SK-N-SH (cell line): ENCODE measurements at regions not wholly inside any gene's neighbourhood (a gene's known extent, or its start where the extent isn't known, plus 50 kb on each side); places are given as distances from the start of the nearest gene placed in this dataset.

Experiments used
- CTCF ChIA-PET: fragments of 300-600, 350-600 bp; formaldehyde crosslinking; extraction: SDS; loops from one replicate; lab custom pipeline; 2021; lab: Yijun Ruan, JAX
- POLR2A ChIA-PET: fragments of 350-600 bp; sonication (Branson Sonifier 250); formaldehyde crosslinking; extraction: SDS; loops from one replicate; lab custom pipeline; 2020; ENCODE audit warnings: antibody characterized with exemption, inconsistent platforms; lab: Yijun Ruan, JAX
- DNase-seq: peaks from one replicate; pipeline ENCODE4 v3.0.0; 2012
- H2AFZ ChIP-seq: fragments of 200-600 bp; sonication (generic); 2 replicates; pipeline ENCODE4 v1.8.1; 2016; ENCODE audit warnings: antibody characterized with exemption, mild to moderate bottlenecking, low read depth
- H3F3A ChIP-seq: fragments of 200-600 bp; sonication (generic); replicated peaks from 2 replicates; pipeline ENCODE3; 2016; ENCODE audit warnings: antibody characterized with exemption, mild to moderate bottlenecking; ENCODE audit not compliant: insufficient read depth
- H3K27ac ChIP-seq, 2 experiments: fragments of 200-500 bp in 1 of 2; fragments of 200-600 bp in 1 of 2; sonication (Bioruptor generic) in 1 of 2; sonication (generic), shearing (Covaris generic) in 1 of 2; 2 replicates each; pipeline versions ENCODE4 v1.5.1 to v1.6.1; 2014 to 2016; ENCODE audit warnings: low read depth in 2 of 2, inconsistent platforms in 1 of 2, low read length in 1 of 2, mild to moderate bottlenecking in 1 of 2, mixed read lengths in 1 of 2
- H3K27me3 ChIP-seq: fragments of 200-600 bp; sonication (generic), shearing (Covaris generic); 2 replicates; pipeline ENCODE4 v1.6.1; 2016; ENCODE audit warnings: mixed run types; ENCODE audit not compliant: insufficient read depth
- H3K36me3 ChIP-seq, 2 experiments: fragments of 200-500 bp in 1 of 2; fragments of 200-600 bp in 1 of 2; sonication (Bioruptor generic) in 1 of 2; sonication (generic) in 1 of 2; replicated peaks in 1 of 2; 2 replicates each; pipeline versions ENCODE3 to v1.5.1; 2014 to 2016; ENCODE audit warnings: low read length in 1 of 2, mild to moderate bottlenecking in 1 of 2; ENCODE audit not compliant: insufficient read depth in 2 of 2, control insufficient read depth in 1 of 2
- H3K4me1 ChIP-seq, 2 experiments: fragments of 200-500 bp in 1 of 2; fragments of 200-600 bp in 1 of 2; sonication (Bioruptor generic) in 1 of 2; sonication (generic), shearing (Covaris generic) in 1 of 2; 2 replicates each; pipeline versions ENCODE4 v1.5.1 to v1.6.1; 2014 to 2016; ENCODE audit warnings: low read depth in 1 of 2, low read length in 1 of 2, mixed run types in 1 of 2; ENCODE audit not compliant: insufficient read depth in 2 of 2, control insufficient read depth in 1 of 2
- H3K4me2 ChIP-seq: fragments of 200-600 bp; sonication (generic), shearing (Covaris generic); 2 replicates; pipeline ENCODE4 v1.6.1; 2017; ENCODE audit warnings: mixed run types
- H3K4me3 ChIP-seq, 2 experiments: fragments of 200-500 bp in 1 of 2; fragments of 200-600 bp in 1 of 2; sonication (Bioruptor generic) in 1 of 2; sonication (generic), shearing (Covaris generic) in 1 of 2; 2 replicates each; pipeline versions ENCODE4 v1.5.1 to v1.8.1; 2014 to 2016; ENCODE audit warnings: low read depth in 2 of 2, inconsistent platforms in 1 of 2, low read length in 1 of 2, mild to moderate bottlenecking in 1 of 2, mixed read lengths in 1 of 2, moderate library complexity in 1 of 2
- H3K79me2 ChIP-seq: fragments of 200-600 bp; sonication (generic); 2 replicates; pipeline ENCODE4 v1.8.1; 2017; ENCODE audit warnings: mild to moderate bottlenecking; ENCODE audit not compliant: insufficient read depth
- H3K9ac ChIP-seq: fragments of 200-600 bp; sonication (generic); 2 replicates; pipeline ENCODE4 v1.6.1; 2017; ENCODE audit warnings: mixed run types
- H3K9me2 ChIP-seq: fragments of 200-600 bp; sonication (generic); 2 replicates; pipeline ENCODE4 v1.6.1; 2017; ENCODE audit warnings: mixed run types
- H3K9me3 ChIP-seq: fragments of 200-600 bp; sonication (generic); 2 replicates; pipeline ENCODE4 v1.6.1; 2017; ENCODE audit warnings: mixed run types, mild to moderate bottlenecking, moderate library complexity
- H4K20me1 ChIP-seq: fragments of 200-600 bp; sonication (generic); 2 replicates; pipeline ENCODE4 v1.6.1; 2017; ENCODE audit warnings: mild to moderate bottlenecking, mixed run types; ENCODE audit not compliant: insufficient read depth
- CHD2 ChIP-seq: fragments of 150-350 bp; IDR thresholded peaks from 2 replicates; pipeline ENCODE4 v1.6.1; 2018; ENCODE audit warnings: low read length; ENCODE audit not compliant: partially characterized antibody
- CTCF ChIP-seq: fragments of 200-600 bp; sonication (generic); IDR thresholded peaks from 2 replicates; pipeline ENCODE4 v1.6.1; 2017; ENCODE audit warnings: antibody characterized with exemption, mild to moderate bottlenecking, moderate library complexity
- EP300 ChIP-seq, 2 experiments: IDR thresholded peaks; 2 replicates each; pipeline versions ENCODE4 v1.4.0 to v1.6.1; 2012; ENCODE audit warnings: borderline replicate concordance in 1 of 2, low read depth in 1 of 2, low read length in 1 of 2
- FOSL2 ChIP-seq: IDR thresholded peaks from 2 replicates; pipeline ENCODE4 v1.4.0; 2012; ENCODE audit warnings: low read depth, mild to moderate bottlenecking, moderate library complexity, borderline replicate concordance
- FOXJ3 ChIP-seq: sonication (generic); formaldehyde crosslinking; IDR thresholded peaks from 2 replicates; pipeline ENCODE4 v1.5.1; 2020; ENCODE audit warnings: mild to moderate bottlenecking, missing genetic modification reagents
- GABPA ChIP-seq: IDR thresholded peaks from 2 replicates; pipeline ENCODE4 v1.4.0; 2012; ENCODE audit warnings: low read depth, mild to moderate bottlenecking
- GATA2 ChIP-seq: sonication (generic); formaldehyde crosslinking; IDR thresholded peaks from 2 replicates; pipeline ENCODE4 v1.5.0; 2020; ENCODE audit warnings: mild to moderate bottlenecking, missing genetic modification reagents
- IRF3 ChIP-seq: fragments of 150-350 bp; IDR thresholded peaks from 2 replicates; pipeline ENCODE4 v1.6.1; 2016; ENCODE audit warnings: mild to moderate bottlenecking, low read depth, low read length
- MXI1 ChIP-seq: IDR thresholded peaks from 2 replicates; pipeline ENCODE4 v1.6.1; 2012; ENCODE audit warnings: mild to moderate bottlenecking, low read depth, low read length, improper control_type of control experiment
- NRF1 ChIP-seq: IDR thresholded peaks from 2 replicates; pipeline ENCODE4 v1.6.1; 2012; ENCODE audit warnings: low read depth, mild to moderate bottlenecking, low read length
- PBX3 ChIP-seq: IDR thresholded peaks from 2 replicates; pipeline ENCODE4; 2012
- RAD21 ChIP-seq: IDR thresholded peaks from 2 replicates; pipeline ENCODE4 v1.6.1; 2012; ENCODE audit warnings: mild to moderate bottlenecking, low read length
- RCOR1 ChIP-seq: fragments of 150-350 bp; IDR thresholded peaks from 2 replicates; pipeline ENCODE4 v1.6.1; 2017; ENCODE audit warnings: antibody characterized with exemption, low read length
- RXRA ChIP-seq: IDR thresholded peaks from 2 replicates; pipeline ENCODE4 v1.4.0; 2012; ENCODE audit warnings: low read depth, mild to moderate bottlenecking, borderline replicate concordance
- SIN3A ChIP-seq: IDR thresholded peaks from 2 replicates; pipeline ENCODE4 v1.6.1; 2012; ENCODE audit warnings: low read depth, mild to moderate bottlenecking, low read length, moderate library complexity, borderline replicate concordance
- SMC3 ChIP-seq: IDR thresholded peaks from 2 replicates; pipeline ENCODE4 v1.6.1; 2012; ENCODE audit warnings: low read depth, low read length, improper control_type of control experiment
- TAF1 ChIP-seq: IDR thresholded peaks from 2 replicates; pipeline ENCODE4 v1.6.1; 2012; ENCODE audit warnings: low read depth, mild to moderate bottlenecking, low read length, moderate library complexity, borderline replicate concordance
- TCF12 ChIP-seq: IDR thresholded peaks from 2 replicates; pipeline ENCODE4 v1.4.0; 2012
- TEAD4 ChIP-seq: IDR thresholded peaks from 2 replicates; pipeline ENCODE4 v1.4.0; 2012; ENCODE audit warnings: mild to moderate bottlenecking, borderline replicate concordance; ENCODE audit not compliant: insufficient read depth
- YY1 ChIP-seq: IDR thresholded peaks from 2 replicates; pipeline ENCODE4 v1.4.0; 2012; ENCODE audit warnings: low read depth, mild to moderate bottlenecking
- ZBTB33 ChIP-seq: IDR thresholded peaks from 2 replicates; pipeline ENCODE4 v1.4.0; 2012; ENCODE audit warnings: low read depth, borderline replicate concordance
- WGBS: methylation state at CpG from one replicate; pipeline ENCODE4 v1.1.6; 2017; ENCODE audit warnings: low lambda C conversion rate; 5-methylcytosine and 5-hydroxymethylcytosine counted together

GRCh38 chr21:31515253-31515652 is 144.2 kb upstream of the SOD1 start:
- H3K36me3 ChIP-seq: no peaks in the 10 kb centered on the region
- no peaks in the 10 kb centered on the region for H4K20me1 ChIP-seq
- H2AFZ ChIP-seq: no peak overlapping the region
- POLR2A ChIA-PET: interaction anchor here (0.8 kb wide), 1 partner anchor 15 kb away, joined by 4 read pairs; no protein-coding TSS in a partner anchor
- H3K4me2 ChIP-seq: no peak overlapping the region
- no peaks in the 10 kb centered on the region for H3F3A ChIP-seq
- H3K27me3 ChIP-seq: no peaks in the 10 kb centered on the region
- DNase-seq: no peak
- H3K4me3 ChIP-seq: no peak overlapping the region
- no peak overlapping the region for H3K9ac ChIP-seq
- CTCF ChIA-PET: interaction anchor here (0.8 to 5.8 kb wide), 9 partner anchors 9 to 406 kb away, joined by 3 to 26 read pairs (median 3); no protein-coding TSS in a partner anchor
- no peaks in the 10 kb centered on the region for H3K79me2 ChIP-seq
- H3K4me1 ChIP-seq: peaks cover 0 to 11% of the 10 kb centered on the region in 2 experiments; a peak in 1 of 4 replicates
- WGBS: 44% methylated on average over 2 of the region's 2 CpGs
- peak overlapping the region in 1 of 2 experiments; percentile 30; a peak in 1 of 4 replicates for H3K27ac ChIP-seq
- H3K9me2 ChIP-seq: no peaks in the 10 kb centered on the region
- H3K9me3 ChIP-seq: no peaks in the 10 kb centered on the region
- TF ChIP-seq TEAD4 (no peak), MXI1 (no peak)
- TF ChIP-seq, all 33 proteins: peak for 0

- H3K36me3 ChIP-seq: no peaks in the 10 kb centered on the region
- CTCF ChIA-PET: interaction anchor here (0.8 to 5.8 kb wide), 12 partner anchors 10 to 405 kb away, joined by 3 to 26 read pairs (median 3); no protein-coding TSS in a partner anchor
These were observed 144.9 kb upstream of the SOD1 start for GRCh38 chr21:31514598-31514997.

More at GRCh38 chr21:31514598-31514997, 144.9 kb upstream of the SOD1 start:
- H2AFZ ChIP-seq: no peak overlapping the region
- peak; percentile 23; the same call in 1 of the 2 replicates for TF ChIP-seq CTCF
- TF ChIP-seq IRF3: no peak
- TF ChIP-seq FOXJ3 (CRISPR knock-in tag): no peak
- no peak for TF ChIP-seq YY1
- TF ChIP-seq SIN3A: no peak
- no peak for TF ChIP-seq FOSL2
- TF ChIP-seq MXI1: peak; percentile 45; the same call in 1 of the 2 replicates
- TF ChIP-seq RCOR1: 0 out of 2 replicates have a peak, but pooled peaks have one; percentile 44
- TF ChIP-seq EP300 (IDR thresholded peaks at IDR 0.05; ENCODE audit: borderline replicate concordance in 1 of 2, low read depth in 1 of 2, low read length in 1 of 2): peak in 1 of 2 experiments; percentile 39; a peak in 1 of 4 replicates
- TF ChIP-seq CHD2: peak; percentile 14
- TF ChIP-seq TCF12: no peak
- no peak for TF ChIP-seq RXRA
- TF ChIP-seq GABPA: no peak
- TF ChIP-seq GATA2 (CRISPR knock-in tag): peak; percentile 70
- no peak for TF ChIP-seq ZBTB33
- peak; percentile 71 for TF ChIP-seq RAD21
- TF ChIP-seq NRF1: no peak
- TF ChIP-seq PBX3: no peak
- TF ChIP-seq SMC3: peak; percentile 35; the same call in 1 of the 2 replicates
- no peak for TF ChIP-seq TAF1
- POLR2A ChIA-PET: interaction anchor here (0.8 to 1.0 kb wide), 2 partner anchors 9 to 16 kb away, joined by 4 read pairs; no protein-coding TSS in a partner anchor
- no peaks in the 10 kb centered on the region for H3K9me2 ChIP-seq
- no peaks in the 10 kb centered on the region for H3K27me3 ChIP-seq
- peak; percentile 78 for DNase-seq
- no peaks in the 10 kb centered on the region for H3F3A ChIP-seq
- no peak overlapping the region for H3K4me3 ChIP-seq
- no peak overlapping the region for H3K9ac ChIP-seq
- no peak overlapping the region for H3K4me2 ChIP-seq
- no peaks in the 10 kb centered on the region for H3K9me3 ChIP-seq
- H3K4me1 ChIP-seq: peaks cover 0 to 11% of the 10 kb centered on the region in 2 experiments; a peak in 1 of 4 replicates
- peak overlapping the region in 1 of 2 experiments; percentile 30; a peak in 1 of 4 replicates for H3K27ac ChIP-seq
- 44% methylated on average over 12 of the region's 12 CpGs for WGBS
- H4K20me1 ChIP-seq: no peaks in the 10 kb centered on the region
- no peaks in the 10 kb centered on the region for H3K79me2 ChIP-seq
